ENCODE measurements at regions not wholly inside any gene's neighbourhood (a gene's known extent, or its start where the extent isn't known, plus 50 kb on each side); places are given as distances from the start of the nearest gene placed in this dataset.
A peak's percentile ranks its signal among the peaks of the same experiment; 100 is the strongest.
"Not testable (repeated sequence)": the region's sequence is repeated elsewhere in the genome, so short reads cannot be mapped to it uniquely, and the experiment has no call there.

DNA sequence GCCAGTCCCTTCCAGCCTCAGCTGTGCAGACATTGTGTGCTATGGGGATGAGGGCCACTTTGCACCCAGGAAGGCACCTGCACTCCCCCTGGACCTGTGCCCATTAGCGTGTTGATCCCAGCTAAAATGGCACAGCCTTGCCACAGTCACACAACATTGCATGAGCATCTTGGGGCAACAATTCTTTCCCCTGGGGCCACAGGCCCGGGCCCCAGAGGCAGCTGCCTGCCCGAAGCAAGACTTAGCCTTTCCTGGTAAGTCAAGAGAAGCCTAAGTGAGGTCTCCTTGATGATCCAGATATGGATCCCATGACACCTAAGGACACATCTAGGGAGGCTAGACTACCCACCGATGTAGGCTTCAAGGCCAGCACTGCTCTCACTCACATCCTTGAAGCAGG lies 202.1 kb downstream of the BCL11A start:
- no peaks in the 10 kb centered on the region for H3K36me3 ChIP-seq
- no peaks in the 10 kb centered on the region for H3K27me3 ChIP-seq
- H3K4me3 ChIP-seq = peak overlapping the region; percentile 8; the same call in 1 of the 2 replicates
- peaks cover 12% of the 10 kb centered on the region; the same call in 1 of the 2 replicates for H3K9me3 ChIP-seq
- no peak for TF ChIP-seq Cebpa-rat (IDR thresholded peaks at IDR 0.05)
- peak overlapping the region; percentile 82 for H3K4me2 ChIP-seq
- peak overlapping the region; percentile 20; the same call in 1 of the 2 replicates for H3K9ac ChIP-seq
- peaks cover 80% of the 10 kb centered on the region for H3K4me1 ChIP-seq
- H4K20me1 ChIP-seq = no peaks in the 10 kb centered on the region
- peak overlapping the region; percentile 84 for H3K27ac ChIP-seq

DNA sequence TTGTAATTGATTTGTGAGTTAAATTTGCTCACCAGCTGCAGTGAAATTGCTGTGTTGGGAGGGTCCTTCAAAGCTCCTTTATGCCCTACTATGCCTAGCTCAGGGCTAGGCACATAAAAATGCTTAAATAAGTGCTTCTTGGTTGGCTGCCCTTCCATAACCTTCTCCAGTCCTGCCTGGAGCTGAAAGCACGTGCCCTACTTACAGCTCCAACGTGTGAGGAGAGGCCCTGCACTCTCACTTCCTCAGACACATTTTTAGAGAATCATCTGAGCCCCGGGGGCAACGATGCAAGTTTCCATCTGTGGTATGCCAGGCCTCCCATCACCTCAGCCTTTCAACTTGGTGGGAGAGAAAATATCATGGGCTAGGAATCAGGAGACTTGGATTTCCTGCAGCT lies 202.7 kb downstream of the BCL11A start:
- Histone ChIP-seq H3K27ac (peak overlapping the region; percentile 84), H4K20me1 (no peaks in the 10 kb centered on the region), H3K4me1 (peaks cover 75% of the 10 kb centered on the region), H3K4me2 (peak overlapping the region; percentile 82), H3K4me3 (no peak overlapping the region), H3K36me3 (no peaks in the 10 kb centered on the region), H3K9ac (no peak overlapping the region), H3K9me3 (peaks cover 12% of the 10 kb centered on the region; the same call in 1 of the 2 replicates), H3K27me3 (no peaks in the 10 kb centered on the region)
- TF ChIP-seq Cebpa-rat (IDR thresholded peaks at IDR 0.05) = no peak

GRCh38 chr2:60347781-60348180 lies 205.7 kb downstream of the BCL11A start:
- H3K36me3 ChIP-seq = no peaks in the 10 kb centered on the region
- no peak for TF ChIP-seq Cebpa-rat (IDR thresholded peaks at IDR 0.05)
- no peak overlapping the region for H3K27ac ChIP-seq
- peaks cover 12% of the 10 kb centered on the region; the same call in 1 of the 2 replicates for H3K9me3 ChIP-seq
- H3K4me3 ChIP-seq = no peak overlapping the region
- H3K9ac ChIP-seq = no peak overlapping the region
- H4K20me1 ChIP-seq = no peaks in the 10 kb centered on the region
- H3K4me1 ChIP-seq = peaks cover 45% of the 10 kb centered on the region
- no peaks in the 10 kb centered on the region for H3K27me3 ChIP-seq
- no peak overlapping the region for H3K4me2 ChIP-seq

DNA sequence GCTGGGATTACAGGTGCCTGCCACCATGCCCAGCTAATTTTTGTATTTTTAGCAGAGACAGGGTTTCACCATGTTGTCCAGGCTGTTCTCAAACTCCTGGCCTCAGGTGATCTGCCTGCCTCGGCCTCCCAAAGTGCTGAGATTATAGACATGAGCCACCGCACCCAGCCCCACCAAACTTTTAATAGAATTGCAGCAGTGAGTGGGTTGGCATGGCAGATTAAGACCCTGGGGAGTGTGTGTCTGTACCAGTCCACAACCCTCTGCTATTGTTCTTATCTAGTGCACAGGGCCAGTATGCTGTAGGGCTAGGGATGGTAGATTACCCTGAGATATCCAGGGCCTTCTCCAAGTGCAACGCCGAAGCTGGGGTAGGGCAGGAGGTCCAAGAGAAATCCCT lies 211.0 kb downstream of the BCL11A start:
- not testable (repeated sequence) for H3K27ac ChIP-seq, H3K4me2 ChIP-seq, H3K36me3 ChIP-seq, H3K9ac ChIP-seq, H4K20me1 ChIP-seq, H3K27me3 ChIP-seq, H3K4me3 ChIP-seq, H3K9me3 ChIP-seq, H3K4me1 ChIP-seq

DNA sequence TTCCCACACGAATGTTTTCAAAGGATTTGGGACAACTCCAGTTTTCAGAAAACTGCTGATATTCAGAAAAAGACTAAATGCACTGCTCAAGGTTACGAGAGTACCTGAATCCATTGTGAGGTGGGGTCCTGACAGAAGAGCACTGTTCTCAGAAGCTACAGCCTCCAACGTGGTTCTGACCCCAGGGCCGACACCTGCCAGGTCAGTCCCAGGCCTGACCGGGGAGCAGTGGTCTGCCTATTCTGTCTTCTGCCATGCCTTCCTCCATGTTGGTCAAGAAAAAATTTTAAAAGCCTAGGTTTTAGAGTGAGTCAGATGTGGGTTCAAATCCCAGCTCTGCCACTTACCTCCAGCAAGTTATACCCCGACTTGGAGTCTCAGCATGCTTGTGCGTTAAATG lies 212.3 kb downstream of the BCL11A start:
- TF ChIP-seq Cebpa-rat (IDR thresholded peaks at IDR 0.05) = no peak

DNA sequence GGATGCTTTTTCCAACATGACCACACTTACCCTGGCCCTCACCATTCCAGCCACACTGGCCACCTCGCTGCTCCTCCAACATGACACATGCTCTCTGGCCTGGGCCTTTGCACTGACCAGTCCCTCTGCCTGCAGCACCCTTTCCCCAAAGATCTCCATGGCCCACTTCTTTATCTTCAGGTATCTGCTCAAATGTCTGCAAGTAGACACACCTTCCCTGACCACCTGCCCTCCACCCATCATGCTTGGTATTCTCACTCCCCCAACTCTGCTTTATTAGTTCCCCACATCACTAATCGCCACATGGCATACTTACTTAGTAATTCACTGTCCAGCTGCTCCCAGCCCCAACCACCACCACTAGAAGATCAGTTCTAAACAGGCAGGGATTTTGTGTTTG lies 214.2 kb downstream of the BCL11A start:
- no peaks in the 10 kb centered on the region for H4K20me1 ChIP-seq
- TF ChIP-seq Cebpa-rat (IDR thresholded peaks at IDR 0.05) = no peak
- H3K36me3 ChIP-seq = no peaks in the 10 kb centered on the region
- H3K4me1 ChIP-seq = peaks cover 14% of the 10 kb centered on the region
- no peak overlapping the region for H3K4me3 ChIP-seq
- H3K9ac ChIP-seq = no peak overlapping the region
- H3K27ac ChIP-seq = no peak overlapping the region
- no peak overlapping the region for H3K4me2 ChIP-seq
- 0 out of 2 replicates have a peak, but pooled peaks cover 3% of the 10 kb centered on the region for H3K9me3 ChIP-seq
- no peaks in the 10 kb centered on the region for H3K27me3 ChIP-seq

More for the DNA sequence above, 212.3 kb downstream of the BCL11A start:
- Histone ChIP-seq H3K4me2 (no peak overlapping the region), H3K9ac (no peak overlapping the region), H3K9me3 (0 out of 2 replicates have a peak, but pooled peaks cover 3% of the 10 kb centered on the region), H3K36me3 (no peaks in the 10 kb centered on the region), H3K27ac (no peak overlapping the region), H3K4me1 (peaks cover 12% of the 10 kb centered on the region), H3K4me3 (no peak overlapping the region), H4K20me1 (no peaks in the 10 kb centered on the region), H3K27me3 (no peaks in the 10 kb centered on the region)

DNA sequence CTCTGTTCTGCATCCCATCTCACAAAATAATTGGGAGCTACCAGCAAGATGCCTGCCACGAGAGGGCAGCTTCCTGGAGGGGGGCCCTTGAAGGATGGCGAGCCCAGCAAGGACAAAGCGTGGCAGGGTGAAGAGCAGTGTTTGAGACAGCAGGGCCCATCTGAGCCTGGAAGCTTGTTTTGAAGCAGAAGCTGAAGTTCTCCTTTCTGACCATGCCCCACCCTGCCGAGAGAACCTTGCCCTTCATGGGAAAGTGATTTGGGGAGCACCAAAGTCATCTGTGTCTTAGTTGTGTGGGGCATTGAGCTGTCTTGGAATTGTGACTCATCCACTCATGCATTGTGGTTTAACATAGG lies 216.3 kb downstream of the BCL11A start:
- H3K36me3 ChIP-seq = no peaks in the 10 kb centered on the region
- H3K9me3 ChIP-seq = 0 out of 2 replicates have a peak, but pooled peaks cover 3% of the 10 kb centered on the region
- H3K27me3 ChIP-seq = no peaks in the 10 kb centered on the region
- H3K4me2 ChIP-seq = peak overlapping the region; percentile 29
- no peak overlapping the region for H3K4me3 ChIP-seq
- no peak for TF ChIP-seq Cebpa-rat (IDR thresholded peaks at IDR 0.05)
- H3K9ac ChIP-seq = no peak overlapping the region
- no peaks in the 10 kb centered on the region for H4K20me1 ChIP-seq
- 0 out of 2 replicates have a peak overlapping the region, but pooled peaks have one; percentile 28 for H3K27ac ChIP-seq
- peaks cover 14% of the 10 kb centered on the region for H3K4me1 ChIP-seq

GRCh38 chr2:60336442-60337141 lies 216.9 kb downstream of the BCL11A start:
- peaks cover 14% of the 10 kb centered on the region for H3K4me1 ChIP-seq
- no peaks in the 10 kb centered on the region for H4K20me1 ChIP-seq
- no peak overlapping the region for H3K4me3 ChIP-seq
- H3K27ac ChIP-seq = 0 out of 2 replicates have a peak overlapping the region, but pooled peaks have one; percentile 28
- H3K36me3 ChIP-seq = no peaks in the 10 kb centered on the region
- TF ChIP-seq Cebpa-rat (IDR thresholded peaks at IDR 0.05) = no peak
- H3K9me3 ChIP-seq = 0 out of 2 replicates have a peak, but pooled peaks cover 2% of the 10 kb centered on the region
- peak overlapping the region; percentile 29 for H3K4me2 ChIP-seq
- no peaks in the 10 kb centered on the region for H3K27me3 ChIP-seq
- H3K9ac ChIP-seq = 0 out of 2 replicates have a peak overlapping the region, but pooled peaks have one; percentile 22

DNA sequence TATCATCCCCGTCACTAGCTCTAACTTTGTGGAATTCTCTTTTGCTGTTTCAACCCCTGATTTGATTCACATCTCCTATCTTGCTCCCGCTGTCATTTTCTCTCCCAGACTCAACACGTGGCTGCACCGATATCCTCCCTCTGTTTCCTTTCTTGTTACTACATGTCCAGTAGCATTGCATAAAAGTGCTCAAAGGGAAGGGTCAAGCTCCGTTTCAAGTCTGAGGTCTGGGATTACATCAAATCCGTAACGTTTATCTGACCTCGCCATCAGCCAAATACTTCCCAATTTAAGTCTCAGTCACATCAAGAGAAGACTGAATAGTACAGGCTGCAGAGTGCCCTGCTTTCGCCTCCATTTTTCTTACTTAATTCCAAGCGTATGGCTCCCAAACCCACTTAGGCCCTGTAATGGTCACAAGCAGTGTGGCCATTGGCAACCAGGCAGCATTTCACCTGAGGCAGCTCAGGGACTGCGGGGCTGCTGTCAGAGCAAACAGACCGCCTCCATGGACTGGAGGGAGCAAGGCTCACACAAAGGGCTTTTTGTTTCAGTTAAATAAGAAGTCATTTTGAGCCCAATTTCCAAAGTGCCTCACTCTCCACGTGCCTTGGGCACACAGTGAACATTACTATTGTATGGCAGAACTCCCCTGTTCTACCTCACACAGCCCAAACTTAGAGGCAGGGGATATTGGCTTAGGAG lies 217.8 kb downstream of the BCL11A start:
- H4K20me1 ChIP-seq = no peaks in the 10 kb centered on the region
- H3K4me3 ChIP-seq = no peak overlapping the region

DNA sequence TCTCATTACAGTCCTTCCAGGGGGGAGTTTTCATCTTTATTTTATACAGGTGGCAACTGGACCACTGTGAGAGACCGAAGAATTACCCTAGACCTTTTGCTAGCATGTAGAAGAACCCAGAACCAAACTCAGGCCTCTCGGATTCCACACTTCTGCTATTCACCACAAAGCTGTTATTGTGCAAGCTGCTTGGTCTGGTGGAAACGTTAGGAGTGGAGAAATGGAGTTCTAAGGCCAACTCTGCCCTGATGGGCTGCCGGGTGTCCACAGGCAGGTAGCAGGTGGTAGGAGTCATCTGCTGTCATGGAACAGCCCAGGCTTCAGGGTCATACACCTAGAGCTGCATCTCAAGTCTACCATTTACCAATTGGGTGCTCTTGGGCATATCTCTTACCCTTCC lies 218.8 kb downstream of the BCL11A start:
- H3K36me3 ChIP-seq = no peaks in the 10 kb centered on the region
- no peak overlapping the region for H3K4me3 ChIP-seq
- no peak overlapping the region for H3K4me2 ChIP-seq
- H4K20me1 ChIP-seq = no peaks in the 10 kb centered on the region
- H3K9ac ChIP-seq = no peak overlapping the region
- no peaks in the 10 kb centered on the region for H3K9me3 ChIP-seq
- no peak overlapping the region for H3K27ac ChIP-seq
- peaks cover 14% of the 10 kb centered on the region for H3K4me1 ChIP-seq
- H3K27me3 ChIP-seq = no peaks in the 10 kb centered on the region
- no peak for TF ChIP-seq Cebpa-rat (IDR thresholded peaks at IDR 0.05)

More for the DNA sequence above, 217.8 kb downstream of the BCL11A start:
- Histone ChIP-seq H3K9me3 (no peaks in the 10 kb centered on the region), H3K27me3 (no peaks in the 10 kb centered on the region), H3K4me1 (peaks cover 14% of the 10 kb centered on the region), H3K9ac (no peak overlapping the region), H3K36me3 (no peaks in the 10 kb centered on the region), H3K27ac (no peak overlapping the region), H3K4me2 (no peak overlapping the region)
- no peak for TF ChIP-seq Cebpa-rat (IDR thresholded peaks at IDR 0.05)
